IMR-90 (cell line): ENCODE measurements at regions not wholly inside any gene's neighbourhood (a gene's known extent, or its start where the extent isn't known, plus 50 kb on each side); places are given as distances from the start of the nearest gene placed in this dataset.

ENCODE experiments used
- ATAC-seq: fragments of 200-7000 bp; cut with Tn5 transposase; 2 replicates; pipeline ENCODE4 v1.9.1; 2020; ENCODE audit warnings: low read depth, mild to moderate bottlenecking, moderate library complexity
- BruUV-seq: library from RNA; stranded (reverse); fragments of 400-500 nt; replicated peaks from 2 replicates; lab custom pipeline; 2021; lab: Mats Ljungman, UMichigan
- CTCF ChIA-PET: fragments of 300-600 bp; formaldehyde crosslinking; extraction: SDS; loops from one replicate; lab custom pipeline; 2021; ENCODE audit warnings: antibody characterized with exemption; lab: Yijun Ruan, JAX
- POLR2A ChIA-PET: fragments of 300-600 bp; sonication (Branson Sonifier 250); formaldehyde crosslinking; loops from one replicate; lab custom pipeline; 2022; ENCODE audit warnings: antibody characterized with exemption; ENCODE audit not compliant: unreplicated experiment; lab: Charles Lee
- DNase-seq: peaks from one replicate; pipeline ENCODE4 v3.0.0; 2013
- H2AFZ ChIP-seq: replicated peaks from 2 replicates; pipeline ENCODE3; 2013; ENCODE audit warnings: low read length, mild to moderate bottlenecking; ENCODE audit not compliant: poor library complexity
- H2AK5ac ChIP-seq: 2 replicates; pipeline ENCODE4 v1.6.1; 2013; ENCODE audit warnings: low read depth, low read length, inconsistent platforms
- H2AK9ac ChIP-seq: replicated peaks from 2 replicates; pipeline ENCODE3; 2013; ENCODE audit warnings: mild to moderate bottlenecking, low read depth, low read length, moderate library complexity; ENCODE audit not compliant: poor library complexity
- H2BK120ac ChIP-seq: 2 replicates; pipeline ENCODE4 v1.6.1; 2013; ENCODE audit warnings: low read depth, low read length, inconsistent platforms
- H2BK15ac ChIP-seq: 3 replicates; pipeline ENCODE4 v1.6.1; 2013; ENCODE audit warnings: low read depth, low read length, inconsistent platforms
- H2BK20ac ChIP-seq: 2 replicates; pipeline ENCODE4 v1.6.1; 2013; ENCODE audit warnings: low read depth, mild to moderate bottlenecking, inconsistent platforms, low read length, moderate library complexity
- H2BK5ac ChIP-seq: 2 replicates; pipeline ENCODE4 v1.6.1; 2013; ENCODE audit warnings: mild to moderate bottlenecking, low read depth, low read length, inconsistent platforms; ENCODE audit not compliant: poor library complexity, severe bottlenecking
- H3K14ac ChIP-seq: replicated peaks from 2 replicates; pipeline ENCODE4 v1.6.1; 2013; ENCODE audit warnings: low read depth, low read length, inconsistent platforms
- H3K18ac ChIP-seq: 2 replicates; pipeline ENCODE4 v1.6.1; 2013; ENCODE audit warnings: low read depth, low read length, control low read depth
- H3K23ac ChIP-seq: 2 replicates; pipeline ENCODE4 v1.6.1; 2013; ENCODE audit warnings: low read depth, low read length, inconsistent platforms
- H3K27ac ChIP-seq: 2 replicates; pipeline ENCODE4 v1.5.1; 2013; ENCODE audit warnings: mild to moderate bottlenecking, control low read depth, low read length; ENCODE audit not compliant: insufficient read depth
- H3K27me3 ChIP-seq: 2 replicates; pipeline ENCODE4 v1.6.1; 2013; ENCODE audit warnings: low read length; ENCODE audit not compliant: control insufficient read depth, insufficient read depth
- H3K36me3 ChIP-seq: 2 replicates; pipeline ENCODE4 v1.6.1; 2013; ENCODE audit warnings: low read length, mixed read lengths; ENCODE audit not compliant: control insufficient read depth, insufficient read depth
- H3K4ac ChIP-seq: 2 replicates; pipeline ENCODE4 v1.6.1; 2013; ENCODE audit warnings: low read depth, low read length, inconsistent platforms
- H3K4me1 ChIP-seq: 2 replicates; pipeline ENCODE4 v1.6.1; 2013; ENCODE audit warnings: low read length, mixed read lengths; ENCODE audit not compliant: control insufficient read depth, insufficient read depth
- H3K4me2 ChIP-seq: 2 replicates; pipeline ENCODE4 v1.6.1; 2013; ENCODE audit warnings: low read depth, mild to moderate bottlenecking, control low read depth, low read length, moderate library complexity
- H3K4me3 ChIP-seq: 2 replicates; pipeline ENCODE4 v1.5.1; 2013; ENCODE audit warnings: low read depth, mild to moderate bottlenecking, control low read depth, low read length, moderate library complexity; ENCODE audit not compliant: insufficient read depth
- H3K56ac ChIP-seq: 2 replicates; pipeline ENCODE4 v1.6.1; 2013; ENCODE audit warnings: low read length, inconsistent platforms; ENCODE audit not compliant: insufficient read depth; ENCODE audit errors: extremely low read depth
- H3K79me1 ChIP-seq, 2 experiments: 2 replicates each; pipeline ENCODE4 v1.6.1; 2013; ENCODE audit warnings: low read length in 2 of 2, inconsistent platforms in 1 of 2, low read depth in 1 of 2
- H3K9ac ChIP-seq: 2 replicates; pipeline ENCODE4 v1.6.1; 2013; ENCODE audit warnings: low read depth, low read length, control low read depth
- H3K9me1 ChIP-seq: 2 replicates; pipeline ENCODE4 v1.6.1; 2013; ENCODE audit warnings: low read length, inconsistent platforms; ENCODE audit not compliant: insufficient read depth
- H3K9me3 ChIP-seq: 2 replicates; pipeline ENCODE4 v1.6.1; 2013; ENCODE audit warnings: low read length; ENCODE audit not compliant: control insufficient read depth, insufficient read depth
- H4K20me1 ChIP-seq: 2 replicates; pipeline ENCODE4 v1.6.1; 2013; ENCODE audit warnings: low read length, inconsistent platforms; ENCODE audit not compliant: insufficient read depth
- H4K5ac ChIP-seq: 2 replicates; pipeline ENCODE4 v1.6.1; 2013; ENCODE audit warnings: mild to moderate bottlenecking, low read depth, low read length, control low read depth
- H4K8ac ChIP-seq, 2 experiments: 2 replicates each; pipeline ENCODE4 v1.6.1; 2013; ENCODE audit warnings: low read depth in 2 of 2, low read length in 2 of 2, control low read depth in 1 of 2, inconsistent platforms in 1 of 2
- H4K91ac ChIP-seq: 2 replicates; pipeline ENCODE4 v1.6.1; 2013; ENCODE audit warnings: low read depth, low read length, inconsistent platforms; ENCODE audit not compliant: insufficient read depth
- MXI1 ChIP-seq: IDR thresholded peaks from 2 replicates; pipeline ENCODE4 v1.6.1; 2012; ENCODE audit warnings: low read depth, mild to moderate bottlenecking, low read length, moderate library complexity, borderline replicate concordance
- NFE2L2 ChIP-seq: fragments of 150-350 bp; IDR thresholded peaks from 2 replicates; pipeline ENCODE4 v1.6.1; 2016; ENCODE audit warnings: low read depth, mild to moderate bottlenecking, low read length
- POLR2A ChIP-seq: IDR thresholded peaks from 2 replicates; pipeline ENCODE4 v1.6.1; 2012; ENCODE audit warnings: mild to moderate bottlenecking, low read depth, low read length
- RAD21 ChIP-seq: IDR thresholded peaks from 2 replicates; pipeline ENCODE4 v1.6.1; 2012; ENCODE audit warnings: low read length, improper control_type of control experiment
- RCOR1 ChIP-seq: IDR thresholded peaks from 2 replicates; pipeline ENCODE4 v1.6.1; 2012; ENCODE audit warnings: mild to moderate bottlenecking, low read length, improper control_type of control experiment; ENCODE audit not compliant: insufficient replicate concordance
- RFX5 ChIP-seq: IDR thresholded peaks from 2 replicates; pipeline ENCODE4 v1.8.0; 2012; ENCODE audit warnings: low read depth, mild to moderate bottlenecking, low read length, moderate library complexity
- SMC3 ChIP-seq: fragments of 150-350 bp; IDR thresholded peaks from 2 replicates; pipeline ENCODE4 v1.6.1; 2016; ENCODE audit warnings: low read depth, mild to moderate bottlenecking, antibody characterized with exemption, low read length, moderate library complexity
- WGBS, 2 experiments: methylation state at CpG; one replicate each; pipeline versions ENCODE4 v1.1.5 to v1.1.7; 2013; ENCODE audit warnings: missing lambda C conversion rate in 2 of 2; ENCODE audit not compliant: insufficient read length in 1 of 2; ENCODE audit errors: extremely low coverage in 2 of 2; 5-methylcytosine and 5-hydroxymethylcytosine counted together
- dilution Hi-C: fragments of 300-500 bp; cut with HindIII; formaldehyde crosslinking; loops from one replicate; pipeline ENCODE4 v1.14.3; 2018; ENCODE audit warnings: low sequenced_read_pairs; ENCODE audit not compliant: unreplicated experiment
- in situ Hi-C: fragments of 300-500 bp; cut with MboI; formaldehyde crosslinking; loops from 3 replicates; pipeline ENCODE4 v1.14.3; 2019; ENCODE audit warnings: low sequenced_read_pairs, inconsistent platforms, mixed read lengths
- intact Hi-C: fragments of 100-400 bp; cut with micrococcal nuclease; formaldehyde crosslinking; loops from 2 replicates; pipeline ENCODE4 v1.10.0; 2022

- H2AK9ac ChIP-seq: no peak overlapping the region
- CTCF ChIA-PET: no interaction called here
Measured at GRCh38 chr2:76447294-76447693, 736.6 kb upstream of the GCFC2 start.

More at GRCh38 chr2:76447294-76447693, 736.6 kb upstream of the GCFC2 start:
- no peak overlapping the region for H3K4me2 ChIP-seq
- in situ Hi-C loops (no loop called here), intact Hi-C loops (no loop called here), dilution Hi-C loops (no loop called here)
- no peak overlapping the region for H4K8ac ChIP-seq
- 0% methylated on average over 1 of the region's 3 CpGs; no CpG with 5 or more reads in 1 of the 2 experiments for WGBS, 2 experiments
- TF ChIP-seq MXI1: no peak
- no peak for TF ChIP-seq SMC3
- no peak for TF ChIP-seq RCOR1
- TF ChIP-seq NFE2L2: no peak
- no peak for TF ChIP-seq RFX5
- TF ChIP-seq RAD21: no peak
- TF ChIP-seq POLR2A: no peak
- no peak overlapping the region for H3K27ac ChIP-seq
- no peaks in the 10 kb centered on the region for H3K4me1 ChIP-seq
- H4K20me1 ChIP-seq: no peaks in the 10 kb centered on the region
- H3K27me3 ChIP-seq: no peaks in the 10 kb centered on the region
- H4K5ac ChIP-seq: no peak overlapping the region
- H3K9me1 ChIP-seq: no peaks in the 10 kb centered on the region
- no peak for DNase-seq
- no peaks in the 10 kb centered on the region for H3K9me3 ChIP-seq
- no peak overlapping the region for H2BK15ac ChIP-seq
- no peak overlapping the region for H2AFZ ChIP-seq
- BruUV-seq: no TSS peak
- POLR2A ChIA-PET: no interaction called here
- H3K4me3 ChIP-seq: no peak overlapping the region
- no peaks in the 10 kb centered on the region for H3K36me3 ChIP-seq
- H3K18ac ChIP-seq: no peak overlapping the region
- no peak for ATAC-seq
- no peak overlapping the region for H3K56ac ChIP-seq
- H2AK5ac ChIP-seq: no peak overlapping the region
- H3K14ac ChIP-seq: no peak overlapping the region
- no peak overlapping the region for H3K4ac ChIP-seq
- H3K23ac ChIP-seq: no peak overlapping the region
- no peaks in the 10 kb centered on the region for H3K79me1 ChIP-seq
- H2BK120ac ChIP-seq: no peak overlapping the region
- no peak overlapping the region for H2BK20ac ChIP-seq
- no peak overlapping the region for H4K91ac ChIP-seq
- no peak overlapping the region for H2BK5ac ChIP-seq
- no peak overlapping the region for H3K9ac ChIP-seq
